SK-N-SH treated with all-trans-retinoic acid at 6 μM for 48 hours (cell line): ENCODE measurements at regions not wholly inside any gene's neighbourhood (a gene's known extent, or its start where the extent isn't known, plus 50 kb on each side); places are given as distances from the start of the nearest gene placed in this dataset.

Experiments
- ARNTL ChIP-seq: fragments of 450-650 bp; formaldehyde crosslinking; IDR thresholded peaks from 2 replicates; pipeline ENCODE4 v1.5.0; 2020; ENCODE audit warnings: low read depth, mild to moderate bottlenecking, moderate library complexity, borderline replicate concordance
- CSDC2 ChIP-seq: fragments of 250-450 bp; sonication (Bioruptor Pico); IDR thresholded peaks from 2 replicates; pipeline ENCODE4 v1.5.0; 2020; ENCODE audit warnings: mild to moderate bottlenecking, moderate library complexity
- ISL1 ChIP-seq: fragments of 250-450 bp; sonication (Bioruptor Pico); IDR thresholded peaks from 2 replicates; pipeline ENCODE4 v2.1.2; 2022; ENCODE audit warnings: mild to moderate bottlenecking, moderate library complexity
- RARB ChIP-seq: fragments of 250-450 bp; sonication (Bioruptor Pico); IDR thresholded peaks from 2 replicates; pipeline ENCODE4 v1.8.0; 2021; ENCODE audit warnings: mild to moderate bottlenecking, moderate library complexity
- TF ChIP-seq, protein P1 (sequence below): fragments of 250-450 bp; sonication (Bioruptor Pico); IDR thresholded peaks from 2 replicates; pipeline ENCODE4 v1.8.0; 2020; ENCODE audit warnings: mild to moderate bottlenecking, moderate library complexity, borderline replicate concordance

- TF ChIP-seq ISL1 (CRISPR knock-in tag) (no peak), ARNTL (no peak), CSDC2 (CRISPR knock-in tag) (no peak), RARB (no peak)
- TF ChIP-seq, protein P1, sequence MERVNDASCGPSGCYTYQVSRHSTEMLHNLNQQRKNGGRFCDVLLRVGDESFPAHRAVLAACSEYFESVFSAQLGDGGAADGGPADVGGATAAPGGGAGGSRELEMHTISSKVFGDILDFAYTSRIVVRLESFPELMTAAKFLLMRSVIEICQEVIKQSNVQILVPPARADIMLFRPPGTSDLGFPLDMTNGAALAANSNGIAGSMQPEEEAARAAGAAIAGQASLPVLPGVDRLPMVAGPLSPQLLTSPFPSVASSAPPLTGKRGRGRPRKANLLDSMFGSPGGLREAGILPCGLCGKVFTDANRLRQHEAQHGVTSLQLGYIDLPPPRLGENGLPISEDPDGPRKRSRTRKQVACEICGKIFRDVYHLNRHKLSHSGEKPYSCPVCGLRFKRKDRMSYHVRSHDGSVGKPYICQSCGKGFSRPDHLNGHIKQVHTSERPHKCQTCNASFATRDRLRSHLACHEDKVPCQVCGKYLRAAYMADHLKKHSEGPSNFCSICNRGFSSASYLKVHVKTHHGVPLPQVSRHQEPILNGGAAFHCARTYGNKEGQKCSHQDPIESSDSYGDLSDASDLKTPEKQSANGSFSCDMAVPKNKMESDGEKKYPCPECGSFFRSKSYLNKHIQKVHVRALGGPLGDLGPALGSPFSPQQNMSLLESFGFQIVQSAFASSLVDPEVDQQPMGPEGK (CRISPR knock-in tag): no peak
These were observed 88.7 kb upstream of the ANKRD28 start for GRCh38 chr3:15886521-15886920.
